HUDEP-2 (cell line): ENCODE measurements at regions not wholly inside any gene's neighbourhood (a gene's known extent, or its start where the extent isn't known, plus 50 kb on each side); places are given as distances from the start of the nearest gene placed in this dataset.
"Not testable (repeated sequence)": the region's sequence is repeated elsewhere in the genome, so short reads cannot be mapped to it uniquely, and the experiment has no call there.

Source experiments
- DNase-seq, 76 experiments: peaks; one replicate each; lab custom pipeline; 2025; ENCODE audit not compliant: unreplicated experiment in 76 of 76; lab: John Stamatoyannopoulos, UW

GRCh38 chr6:16041327-16041726 is 87.6 kb upstream of the MYLIP start:
- DNase-seq: no peak

- DNase-seq: no peak
Observed at GRCh38 chr6:16040628-16040974, 88.3 kb upstream of the MYLIP start.

- DNase-seq: not testable (repeated sequence)
Observed at GRCh38 chr6:16039892-16040627, 88.8 kb upstream of the MYLIP start.

- DNase-seq: no peak
Observed at GRCh38 chr6:16038938-16039337, 89.9 kb upstream of the MYLIP start.

- no peak for DNase-seq
Observed at GRCh38 chr6:16035488-16036080, 93.3 kb upstream of the MYLIP start.

- DNase-seq: no peak
Observed at GRCh38 chr6:16033214-16033613, 95.7 kb upstream of the MYLIP start.

- peak in 38 of 76 experiments; percentile 5 to 90 (median 46) for DNase-seq
Observed at GRCh38 chr6:16031278-16031981, 97.5 kb upstream of the MYLIP start.

- DNase-seq: no peak
Observed at GRCh38 chr6:16028966-16029365, 99.9 kb upstream of the MYLIP start.

GRCh38 chr6:16020259-16020658 is 108.6 kb upstream of the MYLIP start:
- no peak for DNase-seq

GRCh38 chr6:16019462-16019861 is 109.4 kb upstream of the MYLIP start:
- no peak for DNase-seq

- no peak for DNase-seq
Observed at GRCh38 chr6:16018626-16019025, 110.3 kb upstream of the MYLIP start.

- DNase-seq: not testable (repeated sequence)
Observed at GRCh38 chr6:16014325-16014724, 114.6 kb upstream of the MYLIP start.

GRCh38 chr6:16007146-16007545 is 121.7 kb upstream of the MYLIP start:
- no peak for DNase-seq

- no peak for DNase-seq
Observed at GRCh38 chr6:16006681-16007080, 122.2 kb upstream of the MYLIP start.

- peak in 23 of 76 experiments; percentile 13 to 55 (median 35) for DNase-seq
Observed at GRCh38 chr6:16004934-16005679, 123.8 kb upstream of the MYLIP start.

GRCh38 chr6:16003197-16003491 is 125.7 kb upstream of the MYLIP start:
- DNase-seq: no peak

- DNase-seq: peak in 21 of 76 experiments; percentile 11 to 56 (median 31)
Observed at GRCh38 chr6:16002332-16003196, 126.3 kb upstream of the MYLIP start.

- DNase-seq: no peak
Observed at GRCh38 chr6:16001158-16001557, 127.7 kb upstream of the MYLIP start.

- DNase-seq: no peak
Observed at GRCh38 chr6:15999201-15999600, 129.7 kb upstream of the MYLIP start.

GRCh38 chr6:15997586-15998388 is 131.1 kb upstream of the MYLIP start:
- no peak for DNase-seq
